ENCODE measurements at regions not wholly inside any gene's neighbourhood (a gene's known extent, or its start where the extent isn't known, plus 50 kb on each side); places are given as distances from the start of the nearest gene placed in this dataset.

GRCh38 chr6:170029416-170030283 is 261.2 kb downstream of the DLL1 start:
- no peak for DNase-seq (ENCODE audit: low spot score, unreplicated experiment)
- no peak overlapping the region for H3K4me3 Mint-ChIP-seq (ENCODE audit: low read depth)
- H3K27me3 Mint-ChIP-seq = peaks cover 8% of the 10 kb centered on the region
- peaks cover 7% of the 10 kb centered on the region for H3K4me1 Mint-ChIP-seq (ENCODE audit: low read depth)
- H3K27ac Mint-ChIP-seq = no peak overlapping the region
- no peak for TF ChIP-seq CTCF (IDR thresholded peaks at IDR 0.05; ENCODE audit: unreplicated experiment)
- H3K36me3 Mint-ChIP-seq (ENCODE audit: insufficient read depth) = peaks cover 3% of the 10 kb centered on the region
- H3K9me3 Mint-ChIP-seq (ENCODE audit: low read depth) = peaks cover 8% of the 10 kb centered on the region

- DNase-seq (ENCODE audit: low spot score, unreplicated experiment) = no peak
- Mint-ChIP-seq H3K27me3 (peaks cover 8% of the 10 kb centered on the region), H3K36me3 (ENCODE audit: insufficient read depth) (peaks cover 3% of the 10 kb centered on the region)
Measured at GRCh38 chr6:170028629-170029345, 262.1 kb downstream of the DLL1 start.

GRCh38 chr6:170027647-170028043 is 263.2 kb downstream of the DLL1 start:
- Mint-ChIP-seq H3K4me3 (ENCODE audit: low read depth) (no peak overlapping the region), H3K9me3 (ENCODE audit: low read depth) (no peaks in the 10 kb centered on the region), H3K27ac (no peak overlapping the region), H3K36me3 (ENCODE audit: insufficient read depth) (no peaks in the 10 kb centered on the region), H3K4me1 (ENCODE audit: low read depth) (peaks cover 7% of the 10 kb centered on the region), H3K27me3 (peaks cover 4% of the 10 kb centered on the region)
- TF ChIP-seq CTCF (IDR thresholded peaks at IDR 0.05; ENCODE audit: unreplicated experiment) = no peak
- DNase-seq (ENCODE audit: low spot score, unreplicated experiment) = no peak

More at GRCh38 chr6:170028629-170029345, 262.1 kb downstream of the DLL1 start:
- Mint-ChIP-seq H3K9me3 (ENCODE audit: low read depth) (peaks cover 6% of the 10 kb centered on the region), H3K4me1 (ENCODE audit: low read depth) (peaks cover 7% of the 10 kb centered on the region), H3K27ac (no peak overlapping the region), H3K4me3 (ENCODE audit: low read depth) (no peak overlapping the region)
- TF ChIP-seq CTCF (IDR thresholded peaks at IDR 0.05; ENCODE audit: unreplicated experiment) = no peak

GRCh38 chr6:170026751-170027646 is 263.9 kb downstream of the DLL1 start:
- Mint-ChIP-seq H3K27ac (no peak overlapping the region), H3K36me3 (ENCODE audit: insufficient read depth) (no peaks in the 10 kb centered on the region), H3K4me1 (ENCODE audit: low read depth) (peaks cover 7% of the 10 kb centered on the region), H3K9me3 (ENCODE audit: low read depth) (no peaks in the 10 kb centered on the region), H3K27me3 (peaks cover 7% of the 10 kb centered on the region), H3K4me3 (ENCODE audit: low read depth) (no peak overlapping the region)
- TF ChIP-seq CTCF (IDR thresholded peaks at IDR 0.05; ENCODE audit: unreplicated experiment) = no peak
- no peak for DNase-seq (ENCODE audit: low spot score, unreplicated experiment)
